ENCODE measurements at regions not wholly inside any gene's neighbourhood (a gene's known extent, or its start where the extent isn't known, plus 50 kb on each side); places are given as distances from the start of the nearest gene placed in this dataset.

- no peak for DNase-seq
Observed at GRCh38 chr20:42020316-42020715, 402.1 kb upstream of the CHD6 start.

GRCh38 chr20:42018979-42019378 is 400.8 kb upstream of the CHD6 start:
- no peak for DNase-seq

GRCh38 chr20:42010090-42010489 is 391.9 kb upstream of the CHD6 start:
- no peak for DNase-seq

GRCh38 chr20:42007251-42007650 is 389.1 kb upstream of the CHD6 start:
- DNase-seq, result no peak

GRCh38 chr20:42005211-42005610 is 387.0 kb upstream of the CHD6 start:
- DNase-seq, result no peak

- DNase-seq, result no peak
Observed at GRCh38 chr20:42003380-42003779, 385.2 kb upstream of the CHD6 start.

- no peak for DNase-seq
Observed at GRCh38 chr20:41998539-41999341, 380.6 kb upstream of the CHD6 start.

GRCh38 chr20:41996951-41997350 is 378.8 kb upstream of the CHD6 start:
- DNase-seq, result no peak

GRCh38 chr20:41992481-41992880 is 374.3 kb upstream of the CHD6 start:
- no peak for DNase-seq

- no peak for DNase-seq
Observed at GRCh38 chr20:41991412-41991811, 373.2 kb upstream of the CHD6 start.

GRCh38 chr20:41989935-41990635 is 371.9 kb upstream of the CHD6 start:
- no peak for DNase-seq

GRCh38 chr20:41989039-41989679 is 371.0 kb upstream of the CHD6 start:
- no peak for DNase-seq

- DNase-seq, result no peak
Observed at GRCh38 chr20:41984031-41984430, 365.9 kb upstream of the CHD6 start.

- no peak for DNase-seq
Observed at GRCh38 chr20:41983159-41983558, 365.0 kb upstream of the CHD6 start.

- no peak for DNase-seq
Observed at GRCh38 chr20:41981746-41982145, 363.6 kb upstream of the CHD6 start.

- no peak for DNase-seq
Observed at GRCh38 chr20:41978875-41979274, 360.7 kb upstream of the CHD6 start.

- DNase-seq, result no peak
Observed at GRCh38 chr20:41978246-41978790, 360.1 kb upstream of the CHD6 start.

- DNase-seq, result no peak
Observed at GRCh38 chr20:41969656-41970055, 351.5 kb upstream of the CHD6 start.

GRCh38 chr20:41960166-41960565 is 342.0 kb upstream of the CHD6 start:
- no peak for DNase-seq

- DNase-seq, result no peak
Observed at GRCh38 chr20:41958391-41958790, 340.2 kb upstream of the CHD6 start.

GRCh38 chr20:41956338-41957074 is 338.3 kb upstream of the CHD6 start:
- no peak for DNase-seq

- no peak for DNase-seq
Observed at GRCh38 chr20:41952166-41952565, 334.0 kb upstream of the CHD6 start.

GRCh38 chr20:41951615-41952014 is 333.4 kb upstream of the CHD6 start:
- DNase-seq, result no peak

All from CD4-positive, alpha-beta T cell treated with Interleukin-1 beta for 1 hour (primary cell).